ENCODE measurements at regions not wholly inside any gene's neighbourhood (a gene's known extent, or its start where the extent isn't known, plus 50 kb on each side); places are given as distances from the start of the nearest gene placed in this dataset.

DNA sequence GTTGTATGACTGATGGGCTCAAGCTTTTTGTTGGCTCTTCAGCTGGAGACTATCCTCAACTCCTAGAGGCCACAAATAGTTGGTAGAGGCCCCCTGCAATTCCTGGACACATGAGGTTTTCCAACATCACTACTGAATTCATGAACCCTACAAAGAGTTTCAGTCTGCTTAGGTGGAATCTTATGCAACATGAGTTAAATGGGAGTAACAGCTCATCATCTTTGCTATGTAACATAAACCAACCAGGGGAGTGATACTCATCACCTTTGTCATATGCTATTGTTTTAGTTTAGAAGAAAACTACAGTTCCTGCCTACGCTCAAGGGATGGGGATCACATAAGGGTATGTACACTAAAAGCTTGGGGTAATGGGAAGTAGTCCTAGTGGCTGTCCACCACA, 729.4 kb downstream of the SORCS1 start:
- Histone ChIP-seq H3K4me3 (no peak overlapping the region), H3K4me1 (no peaks in the 10 kb centered on the region), H3K36me3 (no peaks in the 10 kb centered on the region), H3K27me3 (no peaks in the 10 kb centered on the region), H3K27ac (no peak overlapping the region), H3K9me3 (peaks cover 5% of the 10 kb centered on the region)
- no peak for DNase-seq (ENCODE audit: low spot score in 2 of 2)
- no peak for TF ChIP-seq POLR2AphosphoS5 (IDR thresholded peaks at IDR 0.05)
- WGBS, result 68% methylated on average over 1 of the region's 1 CpG

DNA sequence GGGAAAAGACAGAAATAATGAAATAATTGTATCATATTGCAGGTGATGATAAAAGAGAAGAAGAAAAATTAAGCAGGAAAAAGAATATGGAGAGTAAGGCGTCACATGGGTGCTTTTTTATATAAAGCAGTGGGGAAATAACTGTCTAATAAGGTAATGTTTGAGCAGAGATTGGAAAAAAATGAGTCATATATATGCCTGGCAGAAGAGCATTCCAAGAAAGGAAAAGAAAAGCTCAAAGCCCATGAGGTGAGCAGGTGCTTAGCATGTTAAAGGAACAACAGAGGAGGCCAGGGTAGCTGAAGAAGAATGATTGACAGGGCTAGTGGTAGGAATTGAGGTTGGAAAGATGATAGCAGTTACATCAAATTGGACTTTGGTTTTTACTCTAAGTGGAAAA, 739.5 kb downstream of the SORCS1 start:
- H3K4me3 ChIP-seq, result no peak overlapping the region
- no peak for DNase-seq (ENCODE audit: low spot score in 2 of 2)
- TF ChIP-seq POLR2A (IDR thresholded peaks at IDR 0.05) (no peak), POLR2AphosphoS5 (IDR thresholded peaks at IDR 0.05) (no peak), EP300 (IDR thresholded peaks at IDR 0.05) (no peak)
- TF ChIP-seq, protein P1, sequence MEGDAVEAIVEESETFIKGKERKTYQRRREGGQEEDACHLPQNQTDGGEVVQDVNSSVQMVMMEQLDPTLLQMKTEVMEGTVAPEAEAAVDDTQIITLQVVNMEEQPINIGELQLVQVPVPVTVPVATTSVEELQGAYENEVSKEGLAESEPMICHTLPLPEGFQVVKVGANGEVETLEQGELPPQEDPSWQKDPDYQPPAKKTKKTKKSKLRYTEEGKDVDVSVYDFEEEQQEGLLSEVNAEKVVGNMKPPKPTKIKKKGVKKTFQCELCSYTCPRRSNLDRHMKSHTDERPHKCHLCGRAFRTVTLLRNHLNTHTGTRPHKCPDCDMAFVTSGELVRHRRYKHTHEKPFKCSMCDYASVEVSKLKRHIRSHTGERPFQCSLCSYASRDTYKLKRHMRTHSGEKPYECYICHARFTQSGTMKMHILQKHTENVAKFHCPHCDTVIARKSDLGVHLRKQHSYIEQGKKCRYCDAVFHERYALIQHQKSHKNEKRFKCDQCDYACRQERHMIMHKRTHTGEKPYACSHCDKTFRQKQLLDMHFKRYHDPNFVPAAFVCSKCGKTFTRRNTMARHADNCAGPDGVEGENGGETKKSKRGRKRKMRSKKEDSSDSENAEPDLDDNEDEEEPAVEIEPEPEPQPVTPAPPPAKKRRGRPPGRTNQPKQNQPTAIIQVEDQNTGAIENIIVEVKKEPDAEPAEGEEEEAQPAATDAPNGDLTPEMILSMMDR (IDR thresholded peaks at IDR 0.05), result no peak
- no peaks in the 10 kb centered on the region for H3K4me1 ChIP-seq
- no peak overlapping the region for H3K27ac ChIP-seq
- WGBS, result 77% methylated on average over 1 of the region's 1 CpG
- H3K36me3 ChIP-seq, result no peaks in the 10 kb centered on the region
- no peaks in the 10 kb centered on the region for H3K9me3 ChIP-seq
- no peaks in the 10 kb centered on the region for H3K27me3 ChIP-seq

DNA sequence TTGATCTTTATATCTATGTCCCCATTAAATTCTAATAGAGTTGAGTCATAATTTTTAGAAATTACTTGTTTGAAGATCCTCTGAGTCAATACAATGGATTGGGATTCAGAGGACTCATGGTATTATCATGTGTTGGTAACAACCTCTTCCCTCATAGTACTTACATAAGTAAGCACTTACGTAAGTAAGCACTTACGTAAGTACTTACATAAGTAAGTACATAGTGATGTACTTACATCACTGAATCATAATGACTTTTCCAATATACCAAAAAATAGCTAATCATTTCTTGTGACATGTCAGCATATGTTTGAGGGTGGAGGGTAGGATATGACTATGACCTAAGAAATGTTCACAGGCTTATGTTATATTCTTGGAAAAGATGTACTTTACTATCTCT, 740.5 kb downstream of the SORCS1 start:
- TF ChIP-seq, protein P1 (IDR thresholded peaks at IDR 0.05), result no peak
- no peak for TF ChIP-seq POLR2A (IDR thresholded peaks at IDR 0.05)
- no peak for TF ChIP-seq EP300 (IDR thresholded peaks at IDR 0.05)
- no peak for TF ChIP-seq POLR2AphosphoS5 (IDR thresholded peaks at IDR 0.05)
- no peaks in the 10 kb centered on the region for H3K27me3 ChIP-seq
- no peaks in the 10 kb centered on the region for H3K36me3 ChIP-seq
- H3K27ac ChIP-seq, result no peak overlapping the region
- DNase-seq (ENCODE audit: low spot score in 2 of 2), result no peak
- WGBS, result 70% methylated on average over 2 of the region's 2 CpGs
- no peaks in the 10 kb centered on the region for H3K4me1 ChIP-seq
- no peaks in the 10 kb centered on the region for H3K9me3 ChIP-seq
- H3K4me3 ChIP-seq, result no peak overlapping the region

DNA sequence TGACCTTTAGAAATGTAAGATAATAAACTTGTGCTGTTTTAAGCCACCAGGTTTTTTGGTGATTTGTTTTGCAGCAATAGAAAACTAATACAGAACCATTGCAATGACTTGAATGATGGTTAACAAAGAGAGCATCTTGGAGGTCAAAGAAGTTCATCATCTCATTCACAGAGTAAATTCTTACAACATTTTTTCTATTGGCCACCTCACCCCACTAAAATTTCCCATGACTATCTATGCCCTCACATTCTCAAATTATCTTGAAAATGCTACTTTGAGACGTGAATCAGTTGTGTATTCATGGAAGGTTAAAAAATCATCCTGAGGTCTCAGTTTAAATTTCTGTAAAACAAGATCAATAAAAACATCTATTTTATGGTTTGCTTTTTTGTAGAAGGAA, 754.2 kb downstream of the SORCS1 start:
- H3K4me3 ChIP-seq, result no peak overlapping the region
- 77% methylated on average over 1 of the region's 1 CpG for WGBS

DNA sequence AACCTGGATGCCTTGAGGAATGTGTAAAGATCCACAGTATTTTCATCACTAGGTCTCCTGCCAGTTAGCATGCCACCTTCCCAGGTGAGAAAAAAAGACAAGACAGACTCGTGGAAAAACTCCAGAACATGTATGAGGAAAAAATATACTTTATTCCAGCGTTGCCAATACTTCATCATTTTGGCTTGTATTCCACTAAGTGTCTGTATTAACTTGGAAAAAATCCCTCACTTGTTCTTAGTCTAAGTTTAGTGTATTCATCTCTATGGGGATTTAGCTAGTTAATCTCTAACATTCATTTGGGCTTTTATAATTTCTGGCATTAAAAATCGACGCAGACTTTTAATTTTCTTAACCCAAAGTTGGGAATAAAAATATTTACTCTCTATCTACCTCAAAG, 759.4 kb downstream of the SORCS1 start:
- no peaks in the 10 kb centered on the region for H3K4me1 ChIP-seq
- no peak overlapping the region for H3K27ac ChIP-seq
- TF ChIP-seq, protein P1 (IDR thresholded peaks at IDR 0.05), result no peak
- no peak for TF ChIP-seq EP300 (IDR thresholded peaks at IDR 0.05)
- no peak for TF ChIP-seq POLR2AphosphoS5 (IDR thresholded peaks at IDR 0.05)
- no peak for TF ChIP-seq POLR2A (IDR thresholded peaks at IDR 0.05)
- no peak for DNase-seq (ENCODE audit: low spot score in 2 of 2)
- 37% methylated on average over 4 of the region's 4 CpGs for WGBS
- no peaks in the 10 kb centered on the region for H3K27me3 ChIP-seq
- no peaks in the 10 kb centered on the region for H3K9me3 ChIP-seq
- H3K36me3 ChIP-seq, result no peaks in the 10 kb centered on the region
- no peak overlapping the region for H3K4me3 ChIP-seq

More for the DNA sequence above, 754.2 kb downstream of the SORCS1 start:
- H3K36me3 ChIP-seq, result no peaks in the 10 kb centered on the region
- no peaks in the 10 kb centered on the region for H3K4me1 ChIP-seq
- no peak for DNase-seq (ENCODE audit: low spot score in 2 of 2)
- H3K9me3 ChIP-seq, result peaks cover 4% of the 10 kb centered on the region
- no peak overlapping the region for H3K27ac ChIP-seq
- TF ChIP-seq EP300 (IDR thresholded peaks at IDR 0.05) (no peak), POLR2A (IDR thresholded peaks at IDR 0.05) (no peak), POLR2AphosphoS5 (IDR thresholded peaks at IDR 0.05) (no peak)
- TF ChIP-seq, protein P1 (IDR thresholded peaks at IDR 0.05), result no peak
- H3K27me3 ChIP-seq, result no peaks in the 10 kb centered on the region

DNA sequence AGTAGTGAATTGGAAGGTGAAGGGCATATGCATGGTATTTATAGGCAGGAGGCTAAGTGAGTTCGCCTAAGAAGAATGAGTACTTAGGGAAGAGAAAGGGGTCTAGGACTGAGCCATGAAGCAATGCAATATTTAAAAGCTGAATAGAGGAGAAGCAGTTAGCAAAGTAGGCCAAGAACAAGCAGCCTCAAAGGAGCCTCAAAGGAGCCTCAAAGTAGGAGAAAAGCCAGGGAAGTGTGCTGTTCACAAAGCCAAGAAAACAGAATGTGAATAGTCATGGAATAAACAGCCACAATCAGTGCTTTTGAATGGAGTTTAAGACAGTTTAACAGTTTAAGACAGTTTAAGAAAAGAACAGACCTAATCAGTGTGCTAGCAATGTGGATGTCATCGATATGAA, 762.0 kb downstream of the SORCS1 start:
- H3K27ac ChIP-seq, result no peak overlapping the region
- WGBS, result 97% methylated on average over 2 of the region's 2 CpGs
- no peaks in the 10 kb centered on the region for H3K4me1 ChIP-seq
- no peak for DNase-seq (ENCODE audit: low spot score in 2 of 2)
- no peaks in the 10 kb centered on the region for H3K9me3 ChIP-seq
- TF ChIP-seq POLR2AphosphoS5 (IDR thresholded peaks at IDR 0.05), result no peak
- TF ChIP-seq, protein P1 (IDR thresholded peaks at IDR 0.05), result no peak
- no peaks in the 10 kb centered on the region for H3K27me3 ChIP-seq
- H3K36me3 ChIP-seq, result no peaks in the 10 kb centered on the region
- no peak overlapping the region for H3K4me3 ChIP-seq

Measured in suprapubic skin (tissue), 4 donors.